Stimulated activated CD4-positive, alpha-beta T cell treated with anti-CD3 and anti-CD28 coated beads, Interleukin-4, amount 100 ng/mL, for 1 hour (primary cell): ENCODE measurements at regions not wholly inside any gene's neighbourhood (a gene's known extent, or its start where the extent isn't known, plus 50 kb on each side); places are given as distances from the start of the nearest gene placed in this dataset.
A peak's percentile ranks its signal among the peaks of the same experiment; 100 is the strongest.

Experiments used
- DNase-seq: peaks from one replicate; pipeline ENCODE4 v3.0.0-alpha.2; 2020

DNA sequence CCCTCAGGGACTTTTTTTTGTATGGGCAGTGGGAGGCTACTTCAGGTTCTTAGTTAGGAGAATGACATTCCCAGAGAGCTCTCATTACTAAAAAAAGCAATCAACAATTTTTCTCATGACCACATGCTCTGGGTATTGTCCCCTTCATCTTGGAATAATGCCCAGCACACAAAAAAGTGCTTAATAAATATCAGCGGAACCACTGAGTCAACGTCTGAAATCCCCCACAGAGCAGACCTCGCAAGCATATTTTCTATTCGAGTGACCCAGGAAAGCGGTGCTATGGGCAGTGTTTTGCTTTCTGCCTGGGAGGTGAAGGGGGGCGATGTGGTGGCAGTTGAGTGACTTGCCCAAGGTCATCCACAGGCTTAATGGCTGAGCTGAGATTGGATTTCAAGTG lies 493.4 kb upstream of the ZMIZ1 start:
- DNase-seq = no peak

DNA sequence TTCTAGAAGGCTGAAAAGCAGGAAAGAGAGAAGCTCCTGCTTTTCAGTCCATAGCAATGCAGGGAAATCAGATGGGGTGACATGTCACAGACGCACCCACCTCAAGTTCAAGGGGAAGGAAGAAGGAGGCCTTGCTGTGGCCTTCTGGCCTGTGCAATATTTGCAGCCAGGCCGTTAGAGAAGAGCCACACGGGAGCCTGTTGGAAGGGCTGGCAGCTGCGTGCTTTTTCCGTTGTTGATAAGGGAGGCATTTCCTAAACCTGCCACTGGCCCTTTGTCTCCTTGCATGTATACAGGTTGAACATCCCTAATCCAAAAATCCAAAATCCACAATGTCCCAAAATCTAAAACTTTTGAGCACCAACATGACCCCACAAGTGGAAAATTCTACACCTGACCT lies 492.5 kb upstream of the ZMIZ1 start:
- DNase-seq = no peak

- no peak for DNase-seq
These were observed 491.1 kb upstream of the ZMIZ1 start for GRCh38 chr10:78577712-78578111.

DNA sequence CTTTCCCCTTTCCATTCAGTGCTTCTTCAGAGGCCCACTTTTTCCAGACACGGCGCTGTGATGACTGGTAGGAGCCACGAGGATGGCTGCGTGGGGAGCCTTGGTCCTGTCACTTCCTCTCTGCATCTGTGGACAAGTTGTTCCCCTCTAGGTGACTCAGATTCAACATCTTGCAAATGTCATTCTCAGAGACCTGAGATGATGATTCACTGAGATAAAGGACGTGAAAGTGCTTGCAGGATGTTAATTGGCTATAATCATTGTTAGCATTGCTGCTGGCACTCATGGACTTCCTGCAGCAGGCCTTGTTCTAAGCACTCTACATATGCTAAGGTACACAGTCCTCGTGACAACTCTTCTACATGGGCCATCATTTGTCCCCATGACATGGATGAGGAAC lies 489.8 kb upstream of the ZMIZ1 start:
- DNase-seq = peak; percentile 57

- DNase-seq = no peak
These were observed 489.2 kb upstream of the ZMIZ1 start for GRCh38 chr10:78579576-78579975.

DNA sequence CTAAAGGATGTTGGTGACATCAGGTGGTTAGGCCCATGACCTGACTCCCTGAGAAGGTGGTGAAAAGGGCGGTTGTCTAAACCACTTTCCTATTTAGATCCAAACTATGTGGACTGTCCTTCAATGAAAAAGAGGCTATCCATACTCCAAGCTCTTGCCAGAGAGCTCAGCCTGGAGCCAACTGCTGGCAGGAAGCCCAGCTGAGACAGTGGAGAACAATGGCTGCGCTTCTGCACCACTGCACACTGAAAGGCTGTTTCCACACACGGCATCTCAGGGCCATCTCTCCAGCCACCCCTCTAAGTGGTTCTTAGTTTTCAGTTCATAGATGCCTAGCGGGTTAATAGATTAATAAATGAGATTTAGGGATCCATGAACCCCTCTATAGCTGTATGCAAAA lies 488.8 kb upstream of the ZMIZ1 start:
- DNase-seq = no peak

GRCh38 chr10:78581133-78581694 lies 487.6 kb upstream of the ZMIZ1 start:
- DNase-seq = no peak

GRCh38 chr10:78582540-78582939 lies 486.2 kb upstream of the ZMIZ1 start:
- DNase-seq = no peak

GRCh38 chr10:78584266-78584665 lies 484.5 kb upstream of the ZMIZ1 start:
- no peak for DNase-seq

DNA sequence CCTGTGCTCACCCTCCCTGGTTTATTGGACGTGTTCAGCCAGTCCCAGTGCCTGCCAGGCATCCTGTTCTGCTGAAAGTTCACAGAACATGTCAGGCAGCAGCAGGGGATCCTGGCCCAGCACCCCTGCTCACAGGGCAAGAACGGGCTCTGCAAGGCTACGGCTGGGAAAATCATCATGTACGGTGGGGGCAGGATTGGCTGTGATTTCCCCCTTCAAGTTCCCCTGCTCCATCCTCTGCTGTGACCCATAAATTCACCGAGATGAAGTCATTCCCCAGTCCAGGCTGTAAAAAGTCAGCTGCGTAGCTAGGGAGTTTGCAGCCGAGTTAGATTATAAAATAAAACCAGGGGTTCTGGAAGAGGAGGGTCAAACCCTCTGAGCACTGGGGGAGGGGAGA lies 484.1 kb upstream of the ZMIZ1 start:
- no peak for DNase-seq

GRCh38 chr10:78585952-78586351 lies 482.8 kb upstream of the ZMIZ1 start:
- no peak for DNase-seq

GRCh38 chr10:78588194-78588811 lies 480.5 kb upstream of the ZMIZ1 start:
- no peak for DNase-seq

DNA sequence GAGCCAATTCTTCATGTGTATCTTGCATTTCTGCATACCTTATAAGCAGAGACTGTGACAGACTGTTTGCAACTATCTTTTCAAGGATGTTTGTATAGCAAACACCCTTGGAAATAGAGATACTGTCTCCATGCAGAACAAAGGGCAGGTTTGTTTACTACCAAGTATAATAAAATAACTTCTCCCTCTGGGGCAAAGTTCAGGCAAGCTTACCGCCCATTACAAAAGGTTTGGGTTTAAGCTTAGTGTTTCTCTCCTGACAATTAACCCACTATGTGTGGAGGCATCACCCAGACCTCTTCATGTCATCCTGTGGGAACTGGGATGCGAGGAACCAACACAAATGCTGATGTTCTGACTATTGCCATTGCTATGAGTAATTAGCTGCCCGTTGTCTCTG lies 479.1 kb upstream of the ZMIZ1 start:
- no peak for DNase-seq

DNA sequence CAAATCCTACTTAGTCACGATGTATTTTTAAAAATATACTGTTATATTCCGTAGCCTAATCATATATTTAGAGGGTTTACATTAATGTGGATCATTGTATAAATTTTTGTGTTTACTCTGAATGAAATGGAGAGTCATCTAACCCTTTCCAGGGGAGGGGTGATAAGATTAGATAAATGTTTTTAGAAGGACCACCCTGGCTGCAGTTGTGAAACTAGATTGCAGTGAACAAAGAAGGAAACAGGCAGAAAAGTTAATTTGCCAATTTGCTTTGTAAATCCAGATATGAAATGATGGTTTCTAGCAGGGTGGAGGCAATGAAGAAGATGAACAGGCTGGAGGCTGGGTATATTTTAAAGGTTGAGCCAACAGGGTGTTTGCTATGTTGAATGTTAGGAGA lies 477.7 kb upstream of the ZMIZ1 start:
- DNase-seq = no peak

GRCh38 chr10:78594559-78595268 lies 474.1 kb upstream of the ZMIZ1 start:
- no peak for DNase-seq

- DNase-seq = no peak
These were observed 473.5 kb upstream of the ZMIZ1 start for GRCh38 chr10:78595269-78595619.

- DNase-seq = no peak
These were observed 472.2 kb upstream of the ZMIZ1 start for GRCh38 chr10:78596556-78596955.

DNA sequence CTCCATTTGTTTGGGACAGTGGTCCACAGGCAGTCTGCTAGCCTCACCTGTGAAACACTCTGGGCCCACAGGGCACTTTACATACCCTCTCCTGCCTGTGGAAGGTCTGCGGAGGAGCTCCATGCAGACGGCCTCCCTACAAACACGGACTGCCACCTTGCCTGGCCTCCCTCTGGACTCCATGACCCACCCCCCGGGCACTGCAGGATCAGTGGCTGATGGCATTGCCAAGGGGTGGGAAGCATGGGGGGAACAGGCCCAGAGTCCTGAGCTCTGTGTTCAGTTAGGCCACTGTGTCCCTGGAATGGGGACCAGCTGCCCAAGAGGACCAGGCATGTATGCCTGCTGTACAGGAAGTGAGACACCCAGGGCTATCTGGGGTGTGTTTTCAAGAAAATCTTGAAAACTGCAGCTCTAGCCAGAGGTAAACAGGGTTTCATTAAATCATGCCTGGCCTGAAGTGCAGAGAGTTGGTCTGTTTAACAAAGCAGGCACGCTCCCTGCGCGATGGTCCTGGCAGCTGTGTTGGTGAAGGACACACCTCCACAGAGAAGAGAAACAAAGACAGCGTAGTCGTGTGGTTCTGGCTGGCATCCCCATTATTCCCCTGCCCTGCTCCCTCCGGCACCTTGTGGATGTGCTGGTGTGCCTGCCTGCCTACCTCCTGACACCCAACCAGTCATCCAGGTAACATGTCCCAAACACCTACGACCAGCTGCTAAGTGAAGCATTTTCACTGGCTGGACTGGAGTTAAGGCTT lies 470.8 kb upstream of the ZMIZ1 start:
- no peak for DNase-seq

- no peak for DNase-seq
These were observed 469.5 kb upstream of the ZMIZ1 start for GRCh38 chr10:78599122-78599853.

DNA sequence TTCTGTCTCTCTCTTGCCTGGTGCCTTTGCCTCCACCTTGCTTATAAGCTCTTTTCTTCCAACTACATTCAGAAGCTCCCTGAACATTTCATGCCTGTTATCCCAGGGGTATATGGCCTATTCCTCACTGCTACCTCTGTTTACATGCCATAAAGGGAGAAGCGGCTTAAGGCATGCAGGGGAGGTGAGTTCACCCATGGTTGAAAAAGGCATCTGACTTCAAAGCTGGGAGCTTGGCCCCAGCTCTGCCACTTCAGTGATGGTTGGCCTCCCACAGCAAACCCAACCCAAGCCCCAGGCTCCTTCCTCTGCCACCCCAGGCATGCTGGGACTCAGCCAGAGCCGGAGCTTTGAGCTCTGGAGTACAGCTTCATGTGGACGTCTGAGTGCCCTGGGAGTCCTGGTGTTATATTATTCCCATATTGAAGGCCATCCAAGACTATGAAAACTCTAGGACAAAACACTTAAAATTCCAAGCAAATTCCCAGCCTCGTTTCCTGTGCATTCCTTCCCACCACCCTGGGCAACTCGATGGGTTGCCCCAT lies 468.6 kb upstream of the ZMIZ1 start:
- no peak for DNase-seq

DNA sequence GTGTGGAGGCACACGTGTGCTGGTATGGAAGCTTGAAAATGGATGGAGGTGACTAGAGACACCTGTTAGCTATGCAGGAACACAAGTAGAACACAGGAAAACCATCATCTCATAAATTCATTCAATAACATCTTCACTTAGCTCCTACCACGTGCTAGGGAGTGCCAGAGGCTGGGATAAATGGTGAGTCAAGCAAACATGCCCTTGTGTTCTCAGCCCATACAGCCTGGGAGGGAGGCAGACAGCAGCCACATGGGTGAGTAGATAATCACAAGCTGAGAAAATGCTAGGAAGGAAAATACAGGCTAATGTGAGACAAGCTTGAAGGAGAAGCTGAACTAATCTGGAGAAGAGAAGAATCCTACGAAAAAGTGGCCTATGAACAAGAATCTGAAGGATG lies 468.0 kb upstream of the ZMIZ1 start:
- no peak for DNase-seq

- peak; percentile 34 for DNase-seq
These were observed 466.4 kb upstream of the ZMIZ1 start for GRCh38 chr10:78602201-78602932.
